GM18505 (cell line): ENCODE measurements at regions not wholly inside any gene's neighbourhood (a gene's known extent, or its start where the extent isn't known, plus 50 kb on each side); places are given as distances from the start of the nearest gene placed in this dataset.
"Not testable (repeated sequence)": the region's sequence is repeated elsewhere in the genome, so short reads cannot be mapped to it uniquely, and the experiment has no call there.

Experiments
- ATAC-seq: cut with Tn5 transposase; IDR thresholded peaks from one replicate; pipeline ENCODE4 v1.9.1; 2021; ENCODE audit not compliant: unreplicated experiment
- POLR2A ChIP-seq: IDR thresholded peaks from 4 replicates; pipeline ENCODE4 v1.6.1; 2011; ENCODE audit warnings: borderline replicate concordance; ENCODE audit not compliant: insufficient read depth, insufficient read length; ENCODE audit errors: extremely low read depth

DNA sequence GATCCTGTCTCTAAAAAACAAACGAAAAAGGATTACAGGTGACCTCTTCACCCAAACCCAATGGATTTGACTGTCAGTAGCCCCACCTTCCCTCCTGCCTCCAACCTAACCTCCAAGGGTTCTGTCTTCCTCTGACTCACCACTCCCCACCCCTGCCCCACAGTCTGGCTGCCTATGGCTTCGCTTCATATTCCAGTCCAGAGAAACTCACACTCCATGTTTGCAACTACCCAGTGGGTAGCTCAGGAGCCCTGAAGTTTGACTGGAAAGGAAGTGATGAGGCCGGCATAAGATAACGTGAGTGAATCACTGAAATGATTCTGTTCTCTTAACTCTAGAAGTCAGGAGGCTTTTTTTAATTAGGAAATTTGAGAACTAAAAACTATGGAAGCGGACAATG, 303.9 kb downstream of the FOXO1 start:
- TF ChIP-seq POLR2A = no peak
- ATAC-seq = no peak

DNA sequence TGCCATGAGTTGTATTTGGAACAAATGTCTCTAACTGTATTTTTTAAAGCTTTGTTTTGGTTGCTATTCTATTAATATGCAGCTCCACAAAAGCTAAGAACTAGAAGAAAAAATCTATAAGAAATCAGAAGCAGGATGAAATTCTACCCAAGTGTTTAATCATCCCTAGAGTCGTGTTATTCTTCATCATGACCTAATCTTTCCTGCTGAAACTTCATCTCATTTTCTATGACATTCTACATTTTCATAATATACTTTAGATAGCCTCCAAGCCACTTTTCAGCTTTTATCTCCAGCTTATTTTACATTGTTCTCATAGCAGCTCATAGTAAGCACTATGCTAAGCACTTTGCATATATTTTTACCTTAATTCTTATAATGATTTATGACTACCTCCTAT, 302.8 kb downstream of the FOXO1 start:
- no peak for TF ChIP-seq POLR2A
- no peak for ATAC-seq

DNA sequence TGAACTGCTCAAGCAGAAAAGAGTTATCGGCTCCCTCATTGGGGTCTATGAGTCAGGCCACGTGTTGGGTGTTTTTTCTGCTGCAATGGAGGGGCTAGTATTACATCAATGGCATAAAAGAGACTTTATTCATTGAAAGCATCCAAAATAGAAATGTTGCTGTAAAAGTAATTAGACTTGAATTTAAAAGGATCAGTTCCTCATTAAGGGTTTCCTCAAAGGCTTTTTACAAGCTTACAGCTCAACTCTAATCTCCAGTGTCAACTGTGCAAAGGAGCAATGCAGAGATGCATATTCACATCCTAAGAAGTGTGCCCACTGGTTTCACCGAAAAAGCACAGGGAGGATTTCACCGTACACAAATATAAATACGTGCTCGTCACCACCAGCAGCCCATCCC, 300.3 kb downstream of the FOXO1 start:
- TF ChIP-seq POLR2A = no peak
- no peak for ATAC-seq

DNA sequence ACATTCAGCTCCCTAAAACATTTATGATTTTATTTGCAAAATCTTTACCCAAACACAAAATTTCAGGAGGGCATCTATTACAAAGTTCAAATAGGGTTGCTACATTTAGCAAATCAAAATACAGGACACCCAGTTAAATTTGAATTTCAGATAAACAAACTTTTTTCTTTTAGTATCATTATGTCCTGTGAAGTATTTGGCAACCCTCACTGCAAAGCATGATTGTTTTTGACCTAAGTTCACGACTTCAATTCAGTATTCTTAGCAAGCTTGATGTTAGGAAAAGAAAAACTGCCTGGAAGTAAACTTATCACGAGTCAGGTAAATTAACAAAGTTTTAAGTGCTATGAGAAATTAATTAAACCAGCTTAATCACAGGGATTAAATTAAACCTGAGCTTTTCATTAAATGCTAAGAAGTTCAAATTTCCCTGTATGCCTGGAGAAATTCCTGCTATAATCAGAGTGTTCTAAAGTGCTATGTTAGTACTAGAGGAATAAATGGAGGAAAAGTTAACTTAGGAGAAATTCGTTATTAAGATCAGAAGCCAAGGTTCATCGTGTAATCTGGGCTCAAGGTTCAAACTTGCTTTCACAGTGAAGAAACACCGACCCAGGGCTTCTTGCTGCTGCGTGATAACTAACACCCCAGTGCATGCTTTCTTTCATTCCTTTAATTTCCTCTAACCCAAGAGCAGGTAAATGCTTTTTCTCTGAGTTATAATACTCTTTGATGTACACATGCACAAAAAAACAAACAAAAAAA, 298.1 kb downstream of the FOXO1 start:
- TF ChIP-seq POLR2A = no peak
- ATAC-seq = no peak

DNA sequence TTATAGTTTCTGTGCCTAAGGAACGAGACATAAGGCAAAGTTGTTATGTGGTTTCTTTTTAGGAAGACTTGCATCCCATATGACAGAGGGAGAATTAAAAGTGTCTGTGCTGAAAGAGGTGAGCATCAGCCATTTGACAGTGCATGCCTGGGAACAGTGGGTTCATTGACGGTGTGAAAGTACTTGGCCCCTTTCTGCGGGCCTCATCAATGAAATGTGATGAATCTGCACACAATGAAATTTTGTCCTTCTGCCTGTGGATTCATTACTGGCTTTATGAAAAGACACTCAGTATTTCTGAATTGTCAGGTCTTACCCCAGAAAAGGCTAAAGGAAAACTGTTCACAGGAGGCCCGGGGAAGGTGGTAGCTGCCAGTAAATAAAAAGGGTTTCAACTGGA, 295.8 kb downstream of the FOXO1 start:
- no peak for ATAC-seq
- no peak for TF ChIP-seq POLR2A

DNA sequence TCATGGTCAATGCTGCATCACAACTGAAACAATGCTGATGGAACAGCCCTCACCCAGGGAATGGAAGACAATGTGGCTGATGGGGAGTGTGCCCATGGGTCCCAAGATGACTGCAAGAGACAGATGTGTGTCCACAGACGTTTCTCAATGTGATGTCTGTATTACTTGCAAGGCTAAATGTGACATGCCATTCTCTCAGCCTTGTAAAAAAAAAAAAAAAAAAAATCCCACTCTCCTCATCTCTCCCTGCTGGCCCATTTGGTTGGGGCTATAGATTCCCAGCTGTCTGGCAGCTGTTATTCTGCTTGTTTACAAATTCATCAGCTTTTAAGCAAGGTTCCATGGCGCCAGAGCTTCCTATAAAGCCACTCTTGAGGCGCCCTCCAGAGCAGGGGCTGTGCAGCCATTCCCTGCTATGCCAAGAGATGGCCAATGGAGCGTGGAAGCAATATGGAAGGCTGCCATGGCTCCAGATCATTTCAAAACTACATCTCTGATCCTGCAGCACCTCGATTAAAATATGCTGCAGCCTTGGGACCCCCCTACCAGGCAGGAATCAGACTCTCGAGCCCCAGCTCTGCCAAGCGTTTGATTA, 294.8 kb downstream of the FOXO1 start:
- ATAC-seq = no peak
- TF ChIP-seq POLR2A = no peak

DNA sequence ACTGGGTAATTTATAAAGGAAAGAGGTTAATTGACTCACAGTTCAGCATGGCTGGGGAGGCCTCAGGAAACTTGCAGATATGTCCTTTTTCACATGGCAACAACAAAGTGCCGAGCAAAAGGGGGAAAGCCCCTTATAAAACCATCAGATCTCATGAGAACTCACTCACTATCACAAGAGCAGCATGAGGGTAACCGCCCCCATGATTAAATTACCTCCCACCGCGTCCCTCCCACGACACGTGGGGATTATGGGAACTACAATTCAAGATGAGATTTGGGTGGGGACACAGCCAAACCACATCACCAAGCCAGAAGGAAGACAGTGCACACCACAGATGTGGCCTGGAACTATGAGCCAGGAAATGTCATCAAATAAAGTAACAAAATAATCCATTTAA, 292.8 kb downstream of the FOXO1 start:
- not testable (repeated sequence) for ATAC-seq

DNA sequence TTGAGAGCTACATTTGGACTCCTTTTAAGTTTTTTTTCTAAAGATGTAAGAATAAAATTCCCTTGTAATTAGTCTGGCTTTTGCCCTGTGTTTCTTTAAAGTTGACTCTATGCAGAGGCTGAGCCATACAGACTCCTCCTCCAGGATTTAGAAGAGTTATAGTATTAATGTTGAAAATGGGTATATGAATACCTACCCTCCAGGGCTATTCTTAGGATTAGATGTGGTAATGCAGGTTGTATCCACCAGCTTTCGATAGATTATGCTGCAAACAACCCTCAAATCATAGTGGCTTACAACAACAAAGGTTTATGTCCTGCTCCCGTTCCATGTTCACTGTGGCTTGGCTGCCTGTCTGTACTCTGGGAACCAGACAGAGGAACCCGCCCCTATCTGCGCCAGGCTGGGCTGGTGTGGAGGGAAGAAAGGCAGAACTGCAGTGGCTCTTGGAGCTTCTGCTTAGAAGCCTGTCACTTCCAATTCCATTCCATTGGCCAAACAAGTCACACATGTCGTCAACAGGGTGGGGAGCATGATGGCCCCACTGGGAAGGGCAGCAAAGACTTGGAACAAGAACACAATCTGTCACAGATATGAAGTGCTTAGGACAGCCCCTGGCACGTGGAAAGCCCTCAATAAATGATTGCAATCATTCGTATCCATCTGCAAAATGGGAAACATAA, 290.8 kb downstream of the FOXO1 start:
- no peak for ATAC-seq
- TF ChIP-seq POLR2A = no peak

DNA sequence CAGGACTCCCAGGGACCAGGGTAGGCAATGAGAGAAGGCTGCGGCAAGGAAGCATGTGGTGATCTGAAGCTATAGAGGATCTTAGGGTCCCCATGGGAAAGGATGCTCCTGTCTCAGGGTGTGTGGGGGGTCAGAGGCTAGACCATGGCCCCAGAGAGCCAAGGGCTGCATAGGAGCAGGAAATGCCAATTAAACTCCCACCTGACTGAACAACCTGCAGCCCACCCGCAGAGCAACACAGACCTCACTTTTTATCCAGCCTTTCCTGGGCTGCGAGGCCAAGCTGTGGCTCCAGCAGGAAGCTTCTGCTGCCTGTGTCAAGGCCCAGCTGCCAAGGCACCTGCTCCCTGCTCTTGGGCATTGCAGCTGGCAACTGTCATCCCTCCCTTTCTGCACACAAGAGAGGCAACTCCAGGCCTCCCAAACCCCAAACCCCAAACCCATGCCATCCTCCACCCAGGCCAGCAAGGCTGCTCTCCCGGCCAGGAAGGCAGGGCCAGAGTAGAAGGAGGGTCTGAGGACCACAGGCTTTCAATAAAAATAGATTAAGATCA, 290.1 kb downstream of the FOXO1 start:
- TF ChIP-seq POLR2A = no peak
- no peak for ATAC-seq

DNA sequence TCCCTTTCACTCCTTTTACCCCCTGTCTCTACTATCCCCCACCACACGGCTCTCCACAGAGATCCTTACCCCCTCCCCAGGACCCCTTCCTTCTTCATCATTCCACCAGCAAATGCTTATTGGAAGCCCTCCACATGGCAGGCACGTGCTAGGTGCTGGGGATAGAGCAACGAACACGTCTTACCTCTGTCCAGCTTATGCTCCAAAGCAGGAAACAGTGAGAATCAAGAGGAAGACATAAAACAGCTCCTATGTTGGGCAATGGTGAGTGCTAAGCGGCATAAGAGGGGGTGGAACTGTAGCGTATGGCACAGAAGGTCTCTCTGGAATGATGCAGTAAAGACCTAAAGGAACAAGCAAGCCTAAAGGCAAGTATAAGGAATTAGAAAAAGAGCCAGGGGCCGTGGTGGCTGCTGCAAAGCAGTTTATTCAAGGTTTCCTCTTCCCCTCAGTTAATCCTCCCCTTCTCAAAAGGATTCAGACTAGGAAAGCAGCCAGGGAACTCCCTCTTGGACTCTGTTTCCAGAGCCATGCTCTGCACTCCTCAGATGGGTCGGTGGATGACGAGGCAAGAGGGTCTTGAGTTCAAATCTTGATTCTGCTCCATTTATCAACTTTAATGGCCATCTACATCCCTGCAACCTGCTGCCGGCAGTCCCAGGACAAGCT, 289.4 kb downstream of the FOXO1 start:
- ATAC-seq = no peak
- TF ChIP-seq POLR2A = no peak

DNA sequence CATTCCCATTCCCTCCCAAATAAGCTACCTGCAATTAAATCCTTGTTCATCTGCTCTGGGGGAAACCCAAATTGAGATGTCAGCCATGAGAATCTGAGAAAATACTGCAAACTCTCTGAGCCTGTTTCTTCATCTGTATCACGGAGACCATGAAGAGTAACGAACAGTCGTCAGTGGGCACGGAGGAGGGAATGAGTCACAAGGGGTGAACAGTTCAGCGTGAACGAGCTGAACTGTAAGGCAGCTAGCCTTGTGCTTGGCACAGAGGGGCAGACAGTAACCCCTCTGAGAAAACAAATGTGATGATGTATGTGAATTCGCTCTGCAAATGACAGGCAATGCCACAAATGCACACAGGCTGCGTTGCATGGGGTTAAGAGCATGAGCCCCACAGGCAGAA, 288.7 kb downstream of the FOXO1 start:
- ATAC-seq = no peak
- no peak for TF ChIP-seq POLR2A

DNA sequence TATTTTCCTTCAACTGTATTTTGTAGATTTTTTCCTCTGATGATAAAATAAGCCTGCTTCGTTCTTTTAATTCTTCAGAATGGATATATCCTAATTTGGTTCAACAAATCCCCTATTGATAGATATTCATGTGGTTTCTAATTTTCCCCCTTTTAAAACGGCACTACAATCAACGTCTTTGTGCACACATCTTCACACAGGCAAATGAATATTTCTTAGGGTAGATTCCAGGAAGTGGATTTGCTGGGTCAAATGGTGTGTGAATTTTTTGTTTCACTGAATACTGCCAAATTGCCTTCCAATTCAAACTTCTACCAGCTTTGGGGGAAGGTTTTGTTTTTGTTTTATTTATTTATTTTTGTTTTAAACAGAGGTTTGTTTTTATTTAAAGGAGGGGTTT, 287.2 kb downstream of the FOXO1 start:
- no peak for ATAC-seq

DNA sequence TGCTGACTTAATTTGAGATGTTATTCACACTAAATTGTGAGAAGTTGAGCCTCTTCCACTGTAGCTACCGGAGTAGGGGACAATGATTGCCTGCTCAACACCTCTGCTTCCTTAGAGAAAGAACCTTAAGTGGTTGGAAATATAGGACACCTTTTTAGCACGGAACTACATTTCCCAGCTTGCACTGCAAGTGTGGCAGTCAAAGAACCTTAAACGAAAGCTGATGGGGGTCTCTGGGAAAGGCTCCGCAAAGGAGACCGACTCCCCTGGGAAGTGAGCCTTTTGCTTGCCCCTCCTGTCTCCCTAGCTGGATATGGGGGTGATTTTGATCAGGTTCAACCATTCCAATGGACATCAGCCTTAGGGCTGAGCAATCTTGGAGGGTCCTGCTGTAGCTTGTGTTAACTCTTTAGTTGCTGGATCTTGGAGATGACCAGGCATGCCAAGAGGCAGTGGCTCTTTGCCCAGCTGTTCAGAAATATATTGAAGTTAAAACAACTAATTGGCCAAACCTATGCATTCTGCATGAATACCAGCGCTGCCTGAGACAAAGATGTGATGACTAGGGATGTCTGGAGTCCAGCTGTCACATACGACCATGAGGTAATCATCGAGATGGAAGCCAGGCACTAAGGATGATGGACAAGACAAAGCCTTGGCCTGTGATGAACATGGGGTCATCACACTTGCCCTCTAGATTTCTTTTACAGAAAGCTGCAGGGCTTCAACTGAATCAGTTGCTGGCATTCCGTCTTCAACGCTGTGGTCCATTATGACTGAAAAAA, 286.5 kb downstream of the FOXO1 start:
- no peak for ATAC-seq
- no peak for TF ChIP-seq POLR2A

More for the DNA sequence above, 287.2 kb downstream of the FOXO1 start:
- TF ChIP-seq POLR2A = no peak
